IMR-90 (cell line): ENCODE measurements at regions not wholly inside any gene's neighbourhood (a gene's known extent, or its start where the extent isn't known, plus 50 kb on each side); places are given as distances from the start of the nearest gene placed in this dataset.

Experiments used
- BHLHE40 ChIP-seq: fragments of 150-350 bp; IDR thresholded peaks from 2 replicates; pipeline ENCODE4 v1.6.1; 2016; ENCODE audit warnings: mild to moderate bottlenecking, low read depth, low read length
- CEBPB ChIP-seq: IDR thresholded peaks from 2 replicates; pipeline ENCODE4 v1.6.1; 2012; ENCODE audit warnings: low read depth, low read length, improper control_type of control experiment
- CHD1 ChIP-seq: IDR thresholded peaks from 2 replicates; pipeline ENCODE4 v1.6.1; 2012; ENCODE audit warnings: low read depth, low read length, improper control_type of control experiment
- MAZ ChIP-seq: IDR thresholded peaks from 2 replicates; pipeline ENCODE4 v1.6.1; 2012; ENCODE audit warnings: low read depth, mild to moderate bottlenecking, low read length, improper control_type of control experiment, moderate library complexity, borderline replicate concordance
- MXI1 ChIP-seq: IDR thresholded peaks from 2 replicates; pipeline ENCODE4 v1.6.1; 2012; ENCODE audit warnings: low read depth, mild to moderate bottlenecking, low read length, moderate library complexity, borderline replicate concordance
- NFE2L2 ChIP-seq: fragments of 150-350 bp; IDR thresholded peaks from 2 replicates; pipeline ENCODE4 v1.6.1; 2016; ENCODE audit warnings: low read depth, mild to moderate bottlenecking, low read length
- POLR2A ChIP-seq: IDR thresholded peaks from 2 replicates; pipeline ENCODE4 v1.6.1; 2012; ENCODE audit warnings: mild to moderate bottlenecking, low read depth, low read length
- RAD21 ChIP-seq: IDR thresholded peaks from 2 replicates; pipeline ENCODE4 v1.6.1; 2012; ENCODE audit warnings: low read length, improper control_type of control experiment
- RCOR1 ChIP-seq: IDR thresholded peaks from 2 replicates; pipeline ENCODE4 v1.6.1; 2012; ENCODE audit warnings: mild to moderate bottlenecking, low read length, improper control_type of control experiment; ENCODE audit not compliant: insufficient replicate concordance
- RFX5 ChIP-seq: IDR thresholded peaks from 2 replicates; pipeline ENCODE4 v1.8.0; 2012; ENCODE audit warnings: low read depth, mild to moderate bottlenecking, low read length, moderate library complexity
- SMC3 ChIP-seq: fragments of 150-350 bp; IDR thresholded peaks from 2 replicates; pipeline ENCODE4 v1.6.1; 2016; ENCODE audit warnings: low read depth, mild to moderate bottlenecking, antibody characterized with exemption, low read length, moderate library complexity
- TF ChIP-seq, protein P1 (sequence below): conservative IDR thresholded peaks from 2 replicates; pipeline ENCODE4 v1.5.1; 2012; ENCODE audit warnings: mild to moderate bottlenecking, low read depth, low read length, improper control_type of control experiment
- TF ChIP-seq, protein P2 (sequence below): fragments of 150-350 bp; IDR thresholded peaks from 2 replicates; pipeline ENCODE4 v1.6.1; 2017; ENCODE audit warnings: mild to moderate bottlenecking, antibody characterized with exemption, low read length, low read depth
- TF ChIP-seq, protein P3 (sequence below): fragments of 150-350 bp; IDR thresholded peaks from 2 replicates; pipeline ENCODE4 v1.6.1; 2016; ENCODE audit warnings: low read depth, mild to moderate bottlenecking, low read length, moderate library complexity, borderline replicate concordance

DNA sequence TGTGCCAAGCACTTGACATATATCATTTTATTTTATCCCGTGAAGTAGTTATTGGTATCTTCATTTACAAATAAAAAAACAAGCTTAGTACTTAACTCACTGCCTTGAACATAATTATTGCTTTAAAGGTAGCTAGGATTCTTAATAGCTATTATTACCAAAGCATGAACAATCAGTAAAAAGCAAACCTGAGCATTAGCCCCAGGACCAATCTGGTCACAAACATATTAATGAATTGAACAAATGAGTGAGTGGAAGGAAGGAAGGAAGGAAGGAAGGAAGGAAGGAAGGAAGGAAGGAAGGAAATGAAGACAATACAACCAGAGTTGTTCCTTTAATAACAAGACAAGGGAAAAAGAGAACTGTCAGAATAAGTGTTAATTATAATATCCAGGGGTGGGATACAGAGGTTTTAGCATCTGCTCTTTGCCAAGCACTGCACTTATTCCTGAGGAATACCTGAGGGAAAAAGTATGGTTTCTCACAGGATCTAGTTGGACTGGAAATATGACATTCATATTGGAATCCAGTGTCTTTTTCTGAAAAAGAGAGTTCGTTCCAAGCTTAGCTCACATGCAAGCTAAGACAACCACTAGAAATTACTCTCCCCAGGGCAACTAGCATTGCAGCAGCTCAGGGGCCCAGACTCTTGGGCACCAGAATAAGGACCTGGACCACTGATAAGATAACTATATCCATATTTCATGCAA, 172.9 kb upstream of the MGMT start:
- TF ChIP-seq POLR2A: no peak
- TF ChIP-seq MXI1: no peak
- TF ChIP-seq, protein P1, sequence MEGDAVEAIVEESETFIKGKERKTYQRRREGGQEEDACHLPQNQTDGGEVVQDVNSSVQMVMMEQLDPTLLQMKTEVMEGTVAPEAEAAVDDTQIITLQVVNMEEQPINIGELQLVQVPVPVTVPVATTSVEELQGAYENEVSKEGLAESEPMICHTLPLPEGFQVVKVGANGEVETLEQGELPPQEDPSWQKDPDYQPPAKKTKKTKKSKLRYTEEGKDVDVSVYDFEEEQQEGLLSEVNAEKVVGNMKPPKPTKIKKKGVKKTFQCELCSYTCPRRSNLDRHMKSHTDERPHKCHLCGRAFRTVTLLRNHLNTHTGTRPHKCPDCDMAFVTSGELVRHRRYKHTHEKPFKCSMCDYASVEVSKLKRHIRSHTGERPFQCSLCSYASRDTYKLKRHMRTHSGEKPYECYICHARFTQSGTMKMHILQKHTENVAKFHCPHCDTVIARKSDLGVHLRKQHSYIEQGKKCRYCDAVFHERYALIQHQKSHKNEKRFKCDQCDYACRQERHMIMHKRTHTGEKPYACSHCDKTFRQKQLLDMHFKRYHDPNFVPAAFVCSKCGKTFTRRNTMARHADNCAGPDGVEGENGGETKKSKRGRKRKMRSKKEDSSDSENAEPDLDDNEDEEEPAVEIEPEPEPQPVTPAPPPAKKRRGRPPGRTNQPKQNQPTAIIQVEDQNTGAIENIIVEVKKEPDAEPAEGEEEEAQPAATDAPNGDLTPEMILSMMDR: no peak
- no peak for TF ChIP-seq NFE2L2
- TF ChIP-seq RFX5: no peak
- TF ChIP-seq CEBPB: no peak
- TF ChIP-seq, protein P2, sequence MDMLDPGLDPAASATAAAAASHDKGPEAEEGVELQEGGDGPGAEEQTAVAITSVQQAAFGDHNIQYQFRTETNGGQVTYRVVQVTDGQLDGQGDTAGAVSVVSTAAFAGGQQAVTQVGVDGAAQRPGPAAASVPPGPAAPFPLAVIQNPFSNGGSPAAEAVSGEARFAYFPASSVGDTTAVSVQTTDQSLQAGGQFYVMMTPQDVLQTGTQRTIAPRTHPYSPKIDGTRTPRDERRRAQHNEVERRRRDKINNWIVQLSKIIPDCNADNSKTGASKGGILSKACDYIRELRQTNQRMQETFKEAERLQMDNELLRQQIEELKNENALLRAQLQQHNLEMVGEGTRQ: no peak
- TF ChIP-seq BHLHE40: no peak
- no peak for TF ChIP-seq MAZ
- TF ChIP-seq RAD21: no peak
- TF ChIP-seq, protein P3, sequence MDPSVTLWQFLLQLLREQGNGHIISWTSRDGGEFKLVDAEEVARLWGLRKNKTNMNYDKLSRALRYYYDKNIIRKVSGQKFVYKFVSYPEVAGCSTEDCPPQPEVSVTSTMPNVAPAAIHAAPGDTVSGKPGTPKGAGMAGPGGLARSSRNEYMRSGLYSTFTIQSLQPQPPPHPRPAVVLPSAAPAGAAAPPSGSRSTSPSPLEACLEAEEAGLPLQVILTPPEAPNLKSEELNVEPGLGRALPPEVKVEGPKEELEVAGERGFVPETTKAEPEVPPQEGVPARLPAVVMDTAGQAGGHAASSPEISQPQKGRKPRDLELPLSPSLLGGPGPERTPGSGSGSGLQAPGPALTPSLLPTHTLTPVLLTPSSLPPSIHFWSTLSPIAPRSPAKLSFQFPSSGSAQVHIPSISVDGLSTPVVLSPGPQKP: no peak
- TF ChIP-seq SMC3: no peak
- no peak for TF ChIP-seq RCOR1
- no peak for TF ChIP-seq CHD1
